DMS53 (cell line): ENCODE measurements at regions not wholly inside any gene's neighbourhood (a gene's known extent, or its start where the extent isn't known, plus 50 kb on each side); places are given as distances from the start of the nearest gene placed in this dataset.

Experiments
- DNase-seq: peaks from one replicate; lab custom pipeline; 2025; lab: John Stamatoyannopoulos, UW

DNA sequence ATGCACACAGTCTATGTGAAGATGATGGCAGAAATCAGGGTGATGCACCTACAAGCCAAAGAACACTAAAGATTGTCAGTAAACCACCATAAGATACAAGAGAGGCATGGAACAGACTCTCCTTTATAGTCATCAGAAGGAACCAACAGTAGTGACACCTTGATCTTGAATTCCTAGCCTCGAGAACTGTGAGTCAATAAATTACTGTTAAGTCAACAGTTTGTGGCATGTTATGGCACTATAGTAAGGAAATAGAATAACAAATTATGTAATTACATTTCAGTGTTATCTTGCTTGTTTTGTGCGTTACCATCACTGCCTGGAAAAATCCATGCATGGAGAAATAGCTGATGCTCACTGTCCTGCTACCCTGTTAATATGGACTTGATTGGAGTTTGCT is 110.2 kb upstream of the LRP1B start:
- peak; percentile 0 for DNase-seq

DNA sequence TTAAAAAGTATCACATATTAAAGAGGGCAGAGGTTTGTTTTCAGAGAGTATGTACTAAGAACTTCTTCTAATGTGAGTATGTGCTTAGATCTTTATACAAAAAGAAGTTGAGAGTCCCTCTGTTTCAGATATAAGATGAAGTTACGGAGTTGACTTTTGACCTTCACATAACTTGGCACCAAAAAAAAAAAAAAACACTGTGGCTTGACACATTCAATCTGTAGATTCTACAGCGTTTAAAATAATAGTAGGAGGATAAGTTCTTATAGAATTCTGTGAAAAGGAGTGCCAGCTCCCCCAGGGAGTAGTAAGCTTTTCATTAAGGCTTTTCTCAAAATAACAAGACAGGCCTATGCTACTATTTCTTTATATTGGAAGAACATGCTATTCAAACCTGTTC is 105.4 kb upstream of the LRP1B start:
- DNase-seq = no peak

DNA sequence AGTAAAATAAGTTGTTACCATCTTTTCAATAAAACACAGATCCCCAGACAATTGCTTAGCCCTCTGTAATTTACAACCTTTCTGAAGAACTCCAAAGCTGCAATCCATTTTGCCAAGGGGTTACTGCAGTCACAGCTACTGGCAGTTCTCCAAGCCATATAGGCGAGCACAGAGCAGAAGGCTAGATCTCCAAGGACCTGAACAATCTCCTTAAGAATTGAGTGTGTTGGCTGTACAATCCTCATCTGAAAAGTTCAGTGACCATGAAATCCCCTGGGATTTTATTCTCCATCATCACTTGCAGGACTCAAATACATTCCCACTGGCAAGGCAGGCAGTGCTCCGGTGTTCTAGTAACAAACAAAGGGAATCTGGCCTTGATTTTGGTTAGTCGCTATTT is 103.9 kb upstream of the LRP1B start:
- DNase-seq = no peak

DNA sequence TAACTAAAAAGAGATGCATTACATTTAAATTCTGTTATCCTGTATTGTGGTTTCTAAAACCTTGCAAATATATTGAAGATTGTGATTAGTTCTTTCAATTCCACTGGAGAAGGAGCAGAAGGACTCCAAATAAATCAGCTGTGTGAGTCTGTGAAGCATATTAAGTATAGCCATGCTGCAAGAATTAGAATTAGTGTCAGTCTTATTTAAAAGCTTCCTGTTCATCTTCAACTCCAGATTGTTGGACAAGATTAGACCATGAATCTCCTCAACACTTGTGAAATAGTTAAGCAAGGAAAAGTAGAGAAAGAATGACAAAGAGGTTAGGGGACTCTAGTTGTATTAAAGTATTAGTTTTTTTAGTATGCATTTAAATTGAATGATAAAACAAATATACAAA is 92.5 kb upstream of the LRP1B start:
- DNase-seq = no peak

DNA sequence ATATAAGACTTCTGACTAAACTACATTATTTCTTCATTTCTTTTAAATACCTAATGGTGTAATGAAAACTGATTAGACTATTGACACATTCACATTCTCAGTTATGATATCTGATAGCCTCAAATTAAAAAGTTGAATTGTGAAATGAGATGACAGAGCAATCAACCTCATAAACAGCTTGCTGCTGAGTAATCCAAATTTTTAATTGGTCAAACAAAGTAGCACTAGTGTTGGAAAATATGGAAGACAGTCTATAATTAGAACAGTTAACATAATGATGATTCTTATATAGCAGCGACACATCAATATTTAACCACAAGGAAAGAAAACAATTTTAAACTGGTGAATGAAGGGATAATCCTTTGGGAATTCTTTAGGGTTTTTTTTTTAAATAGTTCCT is 91.9 kb upstream of the LRP1B start:
- DNase-seq = no peak

DNA sequence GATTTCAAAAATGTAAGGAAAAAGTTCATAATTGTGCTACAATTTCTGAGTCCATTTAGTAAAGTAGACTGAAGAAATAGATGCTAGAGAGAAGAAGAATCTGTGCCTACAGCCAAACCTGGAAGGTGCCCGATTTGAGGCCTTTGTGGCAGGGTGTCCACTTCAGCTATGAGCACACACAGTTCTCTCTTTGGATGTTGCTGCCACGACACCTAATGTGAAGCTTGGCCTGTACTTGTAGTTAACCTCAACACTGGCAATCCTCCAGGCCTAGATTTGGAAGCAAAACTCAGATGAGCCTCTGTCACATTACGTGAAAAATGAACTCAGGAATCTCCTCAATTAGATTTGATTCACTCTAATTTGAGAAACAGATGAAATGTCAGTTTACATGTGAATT is 90.1 kb upstream of the LRP1B start:
- DNase-seq = no peak

DNA sequence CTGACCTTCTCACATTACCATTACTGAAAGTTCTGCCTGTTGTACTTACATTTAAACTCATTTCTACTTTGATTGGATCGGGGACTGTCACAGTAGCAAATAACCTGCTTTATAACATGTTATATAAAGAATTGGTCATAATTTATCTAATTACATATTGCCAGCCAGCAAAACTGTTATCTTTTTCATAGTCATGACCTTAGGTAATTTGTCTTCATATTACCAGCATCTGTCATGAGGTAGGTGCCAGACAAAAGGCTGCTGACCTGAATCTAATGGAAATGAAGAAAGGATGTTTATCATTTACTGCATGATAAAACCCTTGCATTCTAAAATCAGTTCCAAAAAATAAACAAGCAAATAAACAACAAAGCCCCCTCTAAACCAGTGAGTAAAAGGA is 89.4 kb upstream of the LRP1B start:
- no peak for DNase-seq

DNA sequence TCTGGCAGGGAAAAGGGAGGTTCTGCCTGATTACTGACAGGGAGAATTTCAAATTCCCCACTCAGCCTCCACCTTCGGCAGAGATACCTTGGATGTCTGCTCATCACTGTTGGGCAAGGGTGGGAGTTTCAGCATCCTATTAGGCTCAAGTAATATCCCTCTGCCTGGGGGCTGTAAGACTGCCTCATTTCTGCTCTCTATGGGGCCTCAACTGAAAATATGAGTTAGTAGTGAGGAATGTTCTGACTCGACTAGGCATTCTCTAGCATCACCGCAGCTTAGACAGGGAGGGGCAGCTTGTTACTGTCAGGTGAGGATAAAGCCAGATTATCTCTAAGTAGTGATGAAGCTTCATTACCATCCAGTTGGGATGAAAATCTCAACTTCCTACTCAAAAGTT is 87.7 kb upstream of the LRP1B start:
- no peak for DNase-seq

DNA sequence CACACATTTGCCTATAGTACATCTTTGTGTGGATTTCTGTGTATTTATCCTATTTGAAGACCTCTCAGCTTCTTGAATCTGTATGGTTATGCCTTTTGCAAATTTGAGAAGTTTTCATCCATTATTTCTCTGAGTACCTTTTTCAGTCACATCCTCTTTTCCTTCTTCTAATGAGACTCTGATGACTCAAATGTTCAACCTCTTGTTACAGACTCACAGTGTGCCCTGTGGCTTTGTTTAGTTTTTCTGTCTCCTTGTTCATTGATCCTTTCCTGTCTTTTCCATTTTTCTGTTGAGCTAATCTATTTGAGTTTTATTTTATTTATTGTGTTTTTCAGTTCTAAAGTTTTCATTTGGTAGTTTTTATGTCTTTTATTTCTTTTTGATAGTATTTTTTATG is 87.0 kb upstream of the LRP1B start:
- no peak for DNase-seq

DNA sequence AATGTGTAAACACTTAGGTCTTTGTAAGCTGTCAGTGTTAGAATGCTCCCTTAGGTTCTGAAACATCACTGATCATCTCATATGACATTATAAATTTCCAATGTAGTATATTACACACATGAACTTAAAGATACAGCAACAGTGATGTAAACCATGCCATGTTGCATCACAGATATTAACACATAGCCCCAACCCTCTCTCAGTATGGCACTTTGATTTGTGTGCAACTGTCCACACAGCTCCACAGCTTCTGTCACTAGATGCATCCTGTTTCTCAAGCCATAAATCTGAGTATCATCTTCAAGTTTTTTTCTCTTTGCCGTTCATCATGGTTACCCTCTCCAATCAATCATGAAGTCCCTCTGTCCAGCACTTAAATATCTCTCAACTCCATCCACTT is 69.2 kb upstream of the LRP1B start:
- DNase-seq = no peak

DNA sequence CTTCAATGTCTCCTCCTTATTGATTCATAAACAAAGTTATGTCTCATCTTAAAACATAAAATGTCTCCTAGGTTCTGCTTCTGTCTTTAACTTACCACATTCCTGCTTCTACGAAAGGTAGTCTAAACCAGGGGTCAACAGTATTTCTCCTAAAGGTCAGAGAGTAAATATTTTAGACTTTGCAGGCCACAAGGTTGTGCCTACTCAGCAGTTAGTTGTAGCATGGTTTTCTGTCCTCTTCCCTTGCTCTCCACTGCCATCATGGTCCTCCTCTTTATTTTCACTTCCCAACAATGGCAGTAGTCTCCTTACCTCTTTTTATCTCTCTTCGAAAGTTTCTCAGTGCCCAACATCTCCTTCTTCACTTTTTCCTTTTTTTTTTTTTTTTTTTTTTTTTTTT is 68.3 kb upstream of the LRP1B start:
- no peak for DNase-seq

DNA sequence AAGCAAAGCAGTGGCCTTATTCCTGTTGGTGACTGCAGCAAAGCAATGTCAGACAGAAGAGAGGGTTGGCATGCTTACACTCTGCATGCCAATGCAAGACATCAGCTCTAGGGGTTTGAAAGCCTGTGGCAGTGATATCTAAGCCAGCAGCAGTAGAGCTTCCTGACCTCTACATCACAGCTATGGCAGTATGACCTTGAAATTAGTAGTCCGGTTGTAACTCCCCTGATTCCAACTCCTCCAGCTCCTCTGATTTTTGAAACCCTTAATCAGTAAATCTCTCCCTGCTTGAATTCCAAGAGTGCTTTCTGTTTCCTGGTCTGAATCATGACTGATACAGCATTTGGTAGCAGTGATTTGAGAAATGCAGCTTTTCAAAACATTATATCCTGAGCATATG is 60.0 kb upstream of the LRP1B start:
- DNase-seq = no peak

DNA sequence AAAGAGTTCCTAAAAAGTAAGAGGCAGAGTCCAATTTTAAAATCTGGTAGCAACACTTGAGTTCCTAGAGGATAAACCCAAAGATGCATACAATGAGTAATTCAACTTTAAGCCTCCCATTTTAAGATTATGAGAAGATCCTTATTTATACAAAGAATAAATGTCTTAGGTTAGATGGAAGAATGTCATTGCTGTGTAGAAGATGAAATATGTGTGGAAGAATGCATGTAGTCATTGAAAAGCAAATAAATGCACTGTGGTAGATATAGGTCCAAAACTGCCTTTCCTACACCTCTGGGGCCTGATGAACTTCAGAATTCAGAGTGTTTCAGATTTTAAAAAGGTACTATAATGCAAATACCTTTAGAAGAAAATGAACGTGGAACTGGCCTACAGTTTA is 58.7 kb upstream of the LRP1B start:
- no peak for DNase-seq

DNA sequence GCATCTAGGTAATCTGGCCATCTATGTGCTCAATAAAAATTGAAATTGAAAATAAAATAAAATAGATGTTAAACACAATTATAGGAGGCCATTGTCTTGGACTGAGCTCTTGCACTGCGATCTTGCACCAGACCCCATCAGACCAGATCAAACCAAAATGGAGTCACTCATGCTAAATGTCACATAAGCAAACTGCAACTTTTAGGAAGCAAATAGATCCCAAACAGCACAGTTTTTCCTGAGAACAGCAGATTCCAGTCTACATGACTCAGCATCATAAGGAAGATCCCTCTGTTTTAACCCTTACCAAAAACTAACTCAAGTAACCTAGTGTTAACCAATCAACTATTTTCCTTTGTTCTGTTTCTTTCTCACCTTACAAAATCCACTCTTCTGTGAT is 57.7 kb upstream of the LRP1B start:
- DNase-seq = no peak

DNA sequence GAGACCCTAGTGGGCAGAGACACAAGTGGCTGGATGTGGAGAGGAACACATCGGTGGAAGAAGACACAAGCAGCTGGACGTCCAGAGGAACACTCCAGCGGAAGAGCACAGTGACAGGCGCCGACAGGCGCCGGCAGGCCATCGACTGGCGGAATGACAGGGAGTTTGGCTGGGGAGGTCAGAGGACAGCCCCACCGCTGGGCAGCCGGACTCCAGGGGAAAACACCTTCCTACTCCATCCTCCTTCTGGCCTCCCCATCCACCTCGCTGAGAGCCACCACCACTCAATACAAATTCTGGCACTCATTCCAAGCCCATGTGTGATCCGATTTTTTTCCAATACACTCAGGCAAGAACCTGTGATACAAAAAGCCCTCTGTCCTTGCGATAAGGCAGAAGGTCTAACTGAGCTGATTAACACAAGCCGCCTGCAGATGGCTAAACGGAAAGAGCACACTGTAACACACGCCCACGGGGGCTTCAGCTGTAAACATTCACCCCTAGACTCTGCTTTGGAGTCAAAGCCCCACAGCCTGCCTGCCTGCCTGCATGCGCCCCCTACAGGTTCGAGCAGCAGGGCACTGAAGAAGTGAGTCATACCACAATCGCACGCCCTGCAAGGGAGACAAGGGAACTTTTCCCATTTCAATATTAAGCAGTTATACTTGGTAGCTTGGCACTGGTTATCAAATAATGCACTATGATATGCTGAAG is 50.2 kb upstream of the LRP1B start:
- DNase-seq = peak; percentile 65
